HFFc6 (cell line): ENCODE measurements at regions not wholly inside any gene's neighbourhood (a gene's known extent, or its start where the extent isn't known, plus 50 kb on each side); places are given as distances from the start of the nearest gene placed in this dataset.

Experiments
- DNase-seq: peaks from one replicate; pipeline ENCODE4 v3.0.0-alpha.2; 2018
- H3K27ac Mint-ChIP-seq: 2 replicates; pipeline ENCODE4 v1.8.0; 2020; ENCODE audit warnings: mild to moderate bottlenecking, mixed read lengths
- H3K27me3 Mint-ChIP-seq: 2 replicates; pipeline ENCODE4 v1.8.0; 2021; ENCODE audit warnings: mild to moderate bottlenecking, moderate library complexity, mixed read lengths; ENCODE audit not compliant: insufficient read depth
- H3K36me3 Mint-ChIP-seq: 2 replicates; pipeline ENCODE4 v1.8.0; 2021; ENCODE audit warnings: low read depth, mixed read lengths
- H3K4me1 Mint-ChIP-seq: 2 replicates; pipeline ENCODE4 v1.8.0; 2020; ENCODE audit warnings: low read depth, mixed read lengths
- H3K4me3 Mint-ChIP-seq: 2 replicates; pipeline ENCODE4 v1.8.0; 2020; ENCODE audit warnings: mild to moderate bottlenecking, moderate library complexity, mixed read lengths
- H3K9me3 Mint-ChIP-seq: 2 replicates; pipeline ENCODE4 v1.8.0; 2020; ENCODE audit warnings: mild to moderate bottlenecking, mixed read lengths
- TF ChIP-seq, protein P1 (sequence below): fragments of 200-600 bp; sonication (generic); IDR thresholded peaks from 2 replicates; pipeline ENCODE4 v1.5.0; 2021; ENCODE audit warnings: antibody characterized with exemption, mild to moderate bottlenecking

GRCh38 chr10:10797513-10797912 lies 220.2 kb upstream of the CELF2 start:
- Mint-ChIP-seq H3K4me3 (peak overlapping the region; percentile 68), H3K36me3 (no peaks in the 10 kb centered on the region), H3K27ac (peak overlapping the region; percentile 85), H3K27me3 (no peaks in the 10 kb centered on the region), H3K9me3 (no peaks in the 10 kb centered on the region), H3K4me1 (peaks cover 63% of the 10 kb centered on the region)
- TF ChIP-seq, protein P1, sequence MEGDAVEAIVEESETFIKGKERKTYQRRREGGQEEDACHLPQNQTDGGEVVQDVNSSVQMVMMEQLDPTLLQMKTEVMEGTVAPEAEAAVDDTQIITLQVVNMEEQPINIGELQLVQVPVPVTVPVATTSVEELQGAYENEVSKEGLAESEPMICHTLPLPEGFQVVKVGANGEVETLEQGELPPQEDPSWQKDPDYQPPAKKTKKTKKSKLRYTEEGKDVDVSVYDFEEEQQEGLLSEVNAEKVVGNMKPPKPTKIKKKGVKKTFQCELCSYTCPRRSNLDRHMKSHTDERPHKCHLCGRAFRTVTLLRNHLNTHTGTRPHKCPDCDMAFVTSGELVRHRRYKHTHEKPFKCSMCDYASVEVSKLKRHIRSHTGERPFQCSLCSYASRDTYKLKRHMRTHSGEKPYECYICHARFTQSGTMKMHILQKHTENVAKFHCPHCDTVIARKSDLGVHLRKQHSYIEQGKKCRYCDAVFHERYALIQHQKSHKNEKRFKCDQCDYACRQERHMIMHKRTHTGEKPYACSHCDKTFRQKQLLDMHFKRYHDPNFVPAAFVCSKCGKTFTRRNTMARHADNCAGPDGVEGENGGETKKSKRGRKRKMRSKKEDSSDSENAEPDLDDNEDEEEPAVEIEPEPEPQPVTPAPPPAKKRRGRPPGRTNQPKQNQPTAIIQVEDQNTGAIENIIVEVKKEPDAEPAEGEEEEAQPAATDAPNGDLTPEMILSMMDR = no peak
- no peak for DNase-seq

DNA sequence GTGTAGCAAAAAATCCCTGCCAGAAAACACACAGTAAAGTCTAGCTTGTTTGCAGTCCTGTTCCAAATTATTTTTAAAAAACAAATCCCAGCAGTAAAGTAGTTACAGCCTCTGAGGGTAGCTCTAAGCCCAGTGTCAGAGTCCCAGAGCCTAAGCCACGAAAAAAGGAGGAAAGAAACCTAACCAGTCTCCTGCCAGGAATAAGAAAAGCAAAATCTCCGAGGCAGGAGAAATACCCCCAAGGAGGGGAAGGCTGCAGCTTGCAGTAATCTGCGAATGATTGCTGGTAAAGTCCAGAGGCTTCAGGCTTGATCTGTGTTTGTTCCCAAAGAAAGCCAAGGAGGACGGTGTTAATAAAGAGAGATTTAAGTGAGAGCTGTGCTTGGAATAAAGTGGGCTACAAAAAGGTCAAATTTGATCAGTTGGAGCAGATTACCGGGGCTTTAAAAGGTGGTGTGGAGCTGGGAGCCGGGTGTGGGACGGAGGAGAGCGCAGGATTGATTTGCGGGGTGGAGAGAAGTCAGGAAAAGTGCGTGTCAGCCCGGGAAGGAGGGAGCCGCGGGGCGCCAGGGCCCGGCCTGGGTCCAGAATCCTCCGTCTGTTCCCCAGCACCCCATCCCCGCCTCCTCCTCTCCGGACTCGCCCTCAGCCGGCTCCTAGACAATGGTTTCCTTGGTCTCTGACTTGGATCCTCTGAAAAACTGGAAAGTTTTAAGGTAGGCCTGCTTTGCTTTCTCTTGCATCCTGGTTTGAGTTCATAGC lies 219.4 kb upstream of the CELF2 start:
- no peak for DNase-seq
- no peaks in the 10 kb centered on the region for H3K27me3 Mint-ChIP-seq
- no peaks in the 10 kb centered on the region for H3K36me3 Mint-ChIP-seq
- H3K27ac Mint-ChIP-seq = peak overlapping the region; percentile 85
- TF ChIP-seq, protein P1 = no peak
- H3K4me3 Mint-ChIP-seq = peak overlapping the region; percentile 68
- no peaks in the 10 kb centered on the region for H3K9me3 Mint-ChIP-seq
- H3K4me1 Mint-ChIP-seq = peaks cover 55% of the 10 kb centered on the region

GRCh38 chr10:10798864-10799192 lies 218.8 kb upstream of the CELF2 start:
- TF ChIP-seq, protein P1 = no peak
- DNase-seq = no peak
- Mint-ChIP-seq H3K36me3 (no peaks in the 10 kb centered on the region), H3K27ac (peak overlapping the region; percentile 85), H3K4me1 (peaks cover 52% of the 10 kb centered on the region), H3K4me3 (peak overlapping the region; percentile 68; the same call in 1 of the 2 replicates), H3K27me3 (no peaks in the 10 kb centered on the region), H3K9me3 (no peaks in the 10 kb centered on the region)

- TF ChIP-seq, protein P1 = no peak
- no peak for DNase-seq
- H3K27me3 Mint-ChIP-seq = no peaks in the 10 kb centered on the region
Observed at GRCh38 chr10:10800961-10801360, 216.7 kb upstream of the CELF2 start.

GRCh38 chr10:10803278-10803677 lies 214.4 kb upstream of the CELF2 start:
- 0 out of 2 replicates have a peak, but pooled peaks cover 3% of the 10 kb centered on the region for H3K36me3 Mint-ChIP-seq
- no peak overlapping the region for H3K4me3 Mint-ChIP-seq
- peaks cover 8% of the 10 kb centered on the region for H3K4me1 Mint-ChIP-seq
- H3K27ac Mint-ChIP-seq = no peak overlapping the region
- no peaks in the 10 kb centered on the region for H3K9me3 Mint-ChIP-seq
- TF ChIP-seq, protein P1 = no peak
- DNase-seq = no peak
- H3K27me3 Mint-ChIP-seq = no peaks in the 10 kb centered on the region

More at GRCh38 chr10:10800961-10801360, 216.7 kb upstream of the CELF2 start:
- Mint-ChIP-seq H3K27ac (no peak overlapping the region), H3K36me3 (0 out of 2 replicates have a peak, but pooled peaks cover 3% of the 10 kb centered on the region), H3K4me1 (peaks cover 31% of the 10 kb centered on the region), H3K9me3 (no peaks in the 10 kb centered on the region), H3K4me3 (no peak overlapping the region)
